GM19463 (cell line): ENCODE measurements at regions not wholly inside any gene's neighbourhood (a gene's known extent, or its start where the extent isn't known, plus 50 kb on each side); places are given as distances from the start of the nearest gene placed in this dataset.

Source experiments
- ATAC-seq: cut with Tn5 transposase; IDR thresholded peaks from one replicate; pipeline ENCODE4 v1.9.1; 2021; ENCODE audit warnings: mild to moderate bottlenecking, moderate library complexity; ENCODE audit not compliant: unreplicated experiment

GRCh38 chr9:80596579-80596978, 1024.8 kb downstream of the TLE4 start:
- no peak for ATAC-seq

- no peak for ATAC-seq
Measured at GRCh38 chr9:80595192-80595591, 1023.4 kb downstream of the TLE4 start.

DNA sequence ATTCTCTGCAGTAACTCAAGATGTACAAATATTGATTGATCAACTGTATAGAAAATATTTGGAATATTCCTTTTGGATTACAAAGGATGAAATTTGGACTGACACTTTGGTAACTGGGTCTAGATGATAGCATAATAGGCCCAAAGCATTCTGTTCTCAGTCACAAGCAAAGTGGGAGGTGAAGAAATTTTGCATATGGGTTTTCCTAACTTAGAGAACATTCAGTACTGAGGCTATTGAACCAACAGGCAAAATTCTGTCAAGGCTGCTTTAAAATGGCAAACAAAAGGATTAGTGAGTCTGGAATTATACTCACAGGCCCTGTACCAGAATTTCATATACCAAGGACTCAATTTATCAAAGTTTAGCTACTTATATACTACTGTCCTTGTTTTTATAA, 1020.6 kb downstream of the TLE4 start:
- no peak for ATAC-seq

GRCh38 chr9:80586786-80587330, 1015.1 kb downstream of the TLE4 start:
- no peak for ATAC-seq

DNA sequence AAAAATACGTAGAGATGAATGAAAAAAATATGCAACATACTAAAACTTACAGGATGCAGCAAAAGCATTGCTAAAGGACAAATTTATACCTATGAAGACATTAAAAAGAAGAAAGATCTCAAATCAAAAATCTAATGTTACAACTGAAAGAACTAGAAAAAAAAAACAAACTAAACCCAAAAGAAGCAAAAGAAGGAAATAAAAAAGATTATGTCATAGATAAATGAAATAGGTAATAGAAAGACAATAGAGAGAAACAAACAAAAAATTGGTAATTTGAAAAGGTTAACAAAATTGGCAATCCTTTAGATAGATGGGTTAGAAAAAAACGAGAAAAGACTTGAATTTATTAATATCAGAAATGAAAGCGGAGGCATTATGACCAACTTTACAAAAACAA, 1000.2 kb downstream of the TLE4 start:
- no peak for ATAC-seq

DNA sequence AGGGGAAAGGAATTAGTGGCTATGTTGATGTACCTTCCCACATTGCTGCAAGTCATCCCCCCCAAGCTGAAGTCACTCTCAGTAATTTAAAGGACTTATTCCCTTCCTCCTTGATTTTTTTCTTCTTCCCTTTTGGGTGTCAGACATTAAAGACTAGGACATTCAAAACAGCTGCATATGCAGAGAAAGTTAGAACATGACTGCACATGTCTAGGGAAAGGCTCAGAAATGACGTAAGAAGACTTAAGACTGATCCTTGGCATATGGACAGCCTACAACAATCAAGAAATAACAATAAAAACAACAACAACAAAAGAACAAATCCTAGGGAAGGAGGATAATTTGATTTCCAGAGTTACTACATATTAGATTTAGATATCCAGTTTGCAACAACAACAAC, 997.5 kb downstream of the TLE4 start:
- ATAC-seq: no peak

GRCh38 chr9:80561526-80561925, 989.8 kb downstream of the TLE4 start:
- ATAC-seq: no peak

GRCh38 chr9:80560976-80561375, 989.2 kb downstream of the TLE4 start:
- ATAC-seq: no peak

DNA sequence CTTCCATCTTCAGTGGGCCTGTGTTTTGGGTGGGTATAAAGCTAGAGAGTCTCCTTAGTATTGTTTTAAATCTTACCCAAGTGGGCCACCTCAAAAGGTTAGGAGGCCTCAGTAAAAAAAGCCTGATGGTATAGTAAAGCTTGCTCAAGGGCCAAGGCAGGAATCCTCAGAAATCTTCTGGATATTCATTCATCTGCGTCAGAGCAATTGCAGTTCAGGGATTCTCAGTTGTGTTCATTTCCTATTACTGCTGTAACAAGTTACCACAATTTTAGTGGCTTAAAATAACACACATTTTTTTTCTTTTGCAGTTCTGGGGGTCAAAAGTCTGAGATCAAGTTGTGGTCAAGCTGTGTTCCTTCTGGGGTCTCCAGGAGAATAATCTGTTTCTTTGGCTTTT, 985.5 kb downstream of the TLE4 start:
- no peak for ATAC-seq

DNA sequence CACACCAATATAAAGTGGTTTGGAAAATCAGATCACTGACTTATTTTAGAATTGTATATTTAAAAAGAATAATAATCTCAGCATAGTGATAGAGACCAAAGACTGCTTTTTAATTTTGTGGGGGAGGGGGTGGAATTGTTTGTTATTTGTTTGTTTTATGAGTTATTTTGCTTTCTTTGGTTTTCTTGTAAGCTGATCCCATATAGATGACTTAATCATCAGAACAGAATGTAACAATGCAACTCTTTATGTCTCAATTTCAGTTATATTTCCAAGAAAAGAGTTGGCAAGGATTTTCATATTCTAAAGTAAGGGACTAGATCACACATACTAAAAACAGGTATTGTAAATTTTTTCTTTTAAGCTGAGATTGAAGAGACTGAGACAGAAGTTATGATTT, 984.9 kb downstream of the TLE4 start:
- no peak for ATAC-seq

- no peak for ATAC-seq
Measured at GRCh38 chr9:80555782-80556325, 984.1 kb downstream of the TLE4 start.

- no peak for ATAC-seq
Measured at GRCh38 chr9:80554856-80555255, 983.1 kb downstream of the TLE4 start.

- no peak for ATAC-seq
Measured at GRCh38 chr9:80554301-80554700, 982.5 kb downstream of the TLE4 start.

- no peak for ATAC-seq
Measured at GRCh38 chr9:80552931-80553330, 981.2 kb downstream of the TLE4 start.

DNA sequence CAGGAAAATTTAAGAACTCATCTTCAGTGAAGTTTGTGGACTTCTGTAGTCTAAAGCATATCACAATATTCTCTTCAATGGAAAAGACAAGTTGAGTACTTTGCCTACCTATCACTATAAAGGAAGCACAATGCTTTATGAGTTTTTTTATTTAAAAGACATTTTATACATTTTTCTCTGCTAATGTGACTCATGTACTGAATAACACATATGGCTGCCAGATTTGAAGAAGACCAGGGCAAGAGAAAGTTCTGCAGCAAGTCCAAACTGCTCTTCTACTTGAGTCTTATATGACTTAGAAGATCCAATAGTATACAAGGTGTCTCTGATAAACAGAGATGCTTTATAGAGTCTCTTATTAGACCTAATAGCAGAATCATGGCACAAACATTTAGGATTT, 978.4 kb downstream of the TLE4 start:
- no peak for ATAC-seq

DNA sequence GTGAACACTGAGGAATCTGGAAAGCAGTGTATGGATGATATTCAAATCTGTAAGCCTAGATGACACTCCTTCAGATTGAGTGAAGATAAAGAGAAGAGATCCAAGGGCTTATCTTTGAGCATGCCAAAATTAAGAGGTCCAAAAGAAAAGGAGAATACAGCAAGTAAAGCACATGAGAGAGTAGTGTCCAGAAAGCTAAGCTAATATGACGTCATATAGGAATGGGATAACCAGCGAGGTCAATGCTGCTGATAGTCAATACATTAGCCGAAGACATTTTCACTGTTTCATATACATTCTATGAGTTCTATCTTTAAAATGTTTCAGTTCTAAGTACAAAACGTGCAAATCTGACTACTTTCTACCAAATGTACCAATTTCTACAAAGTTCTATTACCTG, 975.8 kb downstream of the TLE4 start:
- ATAC-seq: no peak

- no peak for ATAC-seq
Measured at GRCh38 chr9:80540387-80540786, 968.6 kb downstream of the TLE4 start.

GRCh38 chr9:80538976-80539375, 967.2 kb downstream of the TLE4 start:
- ATAC-seq: no peak

DNA sequence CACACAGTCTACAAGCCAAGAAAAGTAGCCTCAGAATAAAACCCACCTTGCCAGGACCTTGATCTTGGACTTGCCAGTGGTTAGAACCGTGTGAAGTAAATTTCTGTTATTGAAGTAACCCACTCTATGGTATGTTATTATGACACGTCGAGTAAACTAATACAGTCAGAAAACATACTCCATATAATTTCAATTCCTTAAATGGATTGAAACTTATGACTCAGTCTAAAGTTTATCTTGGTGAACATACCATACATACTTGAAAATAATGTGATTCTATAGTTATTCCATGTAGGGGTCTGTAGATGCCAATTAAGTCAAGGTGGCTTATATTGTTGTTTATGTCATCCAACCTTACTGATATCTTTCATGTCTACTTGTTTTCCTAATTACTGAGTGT, 950.7 kb downstream of the TLE4 start:
- ATAC-seq: no peak

DNA sequence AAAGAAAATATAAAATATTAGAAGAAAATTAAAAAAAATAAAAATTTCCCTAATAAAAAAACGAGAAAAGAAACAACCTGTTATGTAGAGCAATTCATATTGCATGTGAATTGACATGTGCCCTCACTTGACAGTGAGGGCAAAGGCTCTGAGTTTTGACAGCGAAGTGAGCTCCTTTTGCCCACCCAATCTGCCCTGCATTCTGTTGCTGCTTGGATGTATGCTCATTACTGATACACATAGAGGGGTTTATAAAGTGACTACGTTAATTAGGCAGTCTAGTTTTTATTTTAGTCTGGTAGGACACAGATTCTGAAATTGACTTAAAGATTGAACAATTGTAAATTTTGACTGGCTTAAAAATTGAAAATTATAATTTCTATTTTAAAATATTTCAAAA, 949.4 kb downstream of the TLE4 start:
- no peak for ATAC-seq

GRCh38 chr9:80520231-80520630, 948.5 kb downstream of the TLE4 start:
- ATAC-seq: no peak

DNA sequence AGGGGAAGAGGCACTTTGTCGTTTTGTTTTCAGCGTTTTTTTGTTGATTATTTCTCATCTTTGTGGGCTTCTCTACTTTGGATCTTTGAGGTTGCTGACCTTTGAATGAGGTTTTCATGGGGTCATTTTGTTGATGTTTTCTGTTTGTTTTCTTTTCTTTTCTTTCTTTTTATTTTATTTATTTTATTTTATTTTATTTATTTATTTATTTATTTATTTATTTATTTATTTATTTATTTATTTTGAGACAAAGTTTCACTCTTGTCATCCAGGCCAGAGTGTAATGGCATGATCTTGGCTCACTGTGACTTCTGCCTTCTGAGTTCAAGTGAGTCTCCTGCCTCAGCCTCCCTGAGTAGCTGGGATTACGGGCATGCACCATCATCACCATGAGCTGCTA, 946.7 kb downstream of the TLE4 start:
- ATAC-seq: no peak

DNA sequence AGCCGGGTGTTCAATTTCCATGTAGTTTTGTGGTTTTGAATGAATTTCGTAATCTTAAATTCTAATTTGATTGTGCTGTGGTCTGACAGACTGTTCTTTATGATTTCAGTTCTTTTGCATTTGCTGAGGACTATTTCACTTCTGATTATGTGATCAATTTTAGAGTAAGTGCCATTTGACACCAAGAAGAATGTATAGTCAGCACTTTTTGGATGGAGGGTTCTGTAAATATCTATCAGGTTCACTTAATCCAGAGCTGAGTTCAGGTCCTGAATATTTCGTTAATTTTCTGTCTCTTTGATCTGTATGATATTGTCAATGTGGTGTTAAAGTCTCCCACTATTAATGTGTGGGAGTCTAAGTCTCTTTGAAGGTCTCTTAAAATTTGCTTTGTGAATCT, 944.9 kb downstream of the TLE4 start:
- no peak for ATAC-seq
